Right lobe of liver (tissue), 6 donors: ENCODE measurements at regions not wholly inside any gene's neighbourhood (a gene's known extent, or its start where the extent isn't known, plus 50 kb on each side); places are given as distances from the start of the nearest gene placed in this dataset.

Experiments used
- ATAC-seq, 4 donors: fragments of 200-7000 bp; cut with Tn5 transposase; one replicate each; pipeline ENCODE4 v1.9.1; 2020; ENCODE audit warnings: mild to moderate bottlenecking in 4 of 4, moderate library complexity in 4 of 4
- DNase-seq, 3 donors: peaks; one replicate each; pipeline ENCODE4 v3.0.0-alpha.2; 2020
- H3K27ac ChIP-seq, 3 donors: fragments of 200-600 bp; one replicate each; pipeline ENCODE4 v1.8.0; 2022
- H3K27me3 ChIP-seq, 2 donors: fragments of 200-600 bp; one replicate each; pipeline ENCODE4 v1.8.0; 2022
- H3K36me3 ChIP-seq, 4 donors: fragments of 200-600 bp; sonication (generic) in 1 of 4; one replicate each; pipeline versions ENCODE4 v1.5.1 to v1.8.0; 2017 to 2022; ENCODE audit warnings: control low read depth in 1 of 4
- H3K4me1 ChIP-seq, 4 donors: fragments of 200-600 bp; sonication (generic) in 1 of 4; one replicate each; pipeline versions ENCODE4 v1.5.1 to v1.8.0; 2017 to 2022; ENCODE audit warnings: control low read depth in 1 of 4
- H3K4me3 ChIP-seq, 3 donors: fragments of 200-600 bp; one replicate each; pipeline ENCODE4 v1.8.0; 2022
- H3K9me3 ChIP-seq, 4 donors: fragments of 200-600 bp; sonication (generic) in 1 of 4; one replicate each; pipeline versions ENCODE4 v1.5.1 to v1.8.0; 2017 to 2022; ENCODE audit warnings: control low read depth in 1 of 4
- CTCF ChIP-seq, 4 donors: fragments of 200-600 bp in 3 of 4; fragments of 450-650 bp in 1 of 4; IDR thresholded peaks; one replicate each; pipeline versions ENCODE4 v1.5.1 to v1.8.0; 2016 to 2022; ENCODE audit warnings: antibody characterized with exemption in 4 of 4, mild to moderate bottlenecking in 2 of 4
- POLR2A ChIP-seq: fragments of 450-650 bp; IDR thresholded peaks from one replicate; pipeline ENCODE4 v1.6.1; 2017; ENCODE audit warnings: antibody characterized with exemption, mild to moderate bottlenecking
- WGBS: methylation state at CpG from one replicate; pipeline ENCODE4 v1.1.6; 2018; ENCODE audit warnings: low coverage, low lambda C conversion rate; ENCODE audit not compliant: insufficient coverage; ENCODE audit errors: missing lambda C conversion rate; 5-methylcytosine and 5-hydroxymethylcytosine counted together
- intact Hi-C, 2 donors: fragments of 100-400 bp; cut with DNase I; formaldehyde crosslinking; loops; one replicate each; pipeline versions ENCODE4 v1.11.2 to v1.14.1; 2022
- donor health status: DM: no; HTN: yes; CAD: no.
- donor health status: DM: no; HTN: no; CAD: no.
- donor health status: DM: no; HTN: no; CAD: no.
- donor health status: DM: no; HTN: yes; CAD: no.
- donor health status: DM: no; HTN: yes; CAD: no.

- H3K27me3 ChIP-seq, result no peaks in the 10 kb centered on the region
- ATAC-seq, result no peak
- intact Hi-C loops, result no loop called here
- TF ChIP-seq POLR2A (no peak), CTCF (IDR thresholded peaks at IDR 0.05) (no peak)
- H3K4me3 ChIP-seq, result no peak overlapping the region
- 69% methylated on average over 4 of the region's 4 CpGs for WGBS
- no peaks in the 10 kb centered on the region for H3K9me3 ChIP-seq
- no peaks in the 10 kb centered on the region for H3K4me1 ChIP-seq
- no peak for DNase-seq
- no peak overlapping the region for H3K27ac ChIP-seq
- no peaks in the 10 kb centered on the region for H3K36me3 ChIP-seq
These were observed 719.5 kb downstream of the TLR4 start for GRCh38 chr9:118423721-118424120.

DNA sequence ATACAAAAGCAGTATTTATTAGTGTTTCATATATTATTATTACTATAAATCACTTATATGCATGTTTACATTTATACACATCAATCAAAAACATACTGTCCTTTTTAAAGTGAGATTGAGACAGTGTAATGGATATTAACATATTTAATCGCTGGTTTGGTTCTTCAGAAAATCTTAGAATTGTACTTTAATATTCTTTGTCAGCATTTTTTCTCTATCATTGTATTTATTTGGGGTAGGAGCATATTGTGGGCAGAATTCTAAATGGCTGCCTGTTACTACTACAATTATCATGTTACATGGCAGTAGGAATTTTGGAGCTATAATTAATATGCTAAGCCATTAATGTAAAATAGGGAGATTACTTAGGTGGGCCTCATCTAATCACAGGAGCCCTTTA lies 722.6 kb downstream of the TLR4 start:
- no peaks in the 10 kb centered on the region for H3K9me3 ChIP-seq
- DNase-seq, result no peak
- H3K27me3 ChIP-seq, result no peaks in the 10 kb centered on the region
- H3K27ac ChIP-seq, result no peak overlapping the region
- ATAC-seq, result no peak
- TF ChIP-seq POLR2A, result no peak
- TF ChIP-seq CTCF (IDR thresholded peaks at IDR 0.05), result no peak
- intact Hi-C loops, result no loop called here
- no peaks in the 10 kb centered on the region for H3K4me1 ChIP-seq
- H3K36me3 ChIP-seq, result no peaks in the 10 kb centered on the region
- H3K4me3 ChIP-seq, result no peak overlapping the region
- 65% methylated on average over 1 of the region's 1 CpG for WGBS

- intact Hi-C loops, result no loop called here
- H3K4me3 ChIP-seq, result no peak overlapping the region
- WGBS, result 58% methylated on average over 1 of the region's 1 CpG
- no peaks in the 10 kb centered on the region for H3K4me1 ChIP-seq
- DNase-seq (no peak), ATAC-seq (no peak)
- H3K27ac ChIP-seq, result no peak overlapping the region
- TF ChIP-seq CTCF (IDR thresholded peaks at IDR 0.05), result no peak
- TF ChIP-seq POLR2A, result no peak
- H3K27me3 ChIP-seq, result no peaks in the 10 kb centered on the region
- no peaks in the 10 kb centered on the region for H3K36me3 ChIP-seq
- no peaks in the 10 kb centered on the region for H3K9me3 ChIP-seq
These were observed 734.6 kb downstream of the TLR4 start for GRCh38 chr9:118438810-118439209.

DNA sequence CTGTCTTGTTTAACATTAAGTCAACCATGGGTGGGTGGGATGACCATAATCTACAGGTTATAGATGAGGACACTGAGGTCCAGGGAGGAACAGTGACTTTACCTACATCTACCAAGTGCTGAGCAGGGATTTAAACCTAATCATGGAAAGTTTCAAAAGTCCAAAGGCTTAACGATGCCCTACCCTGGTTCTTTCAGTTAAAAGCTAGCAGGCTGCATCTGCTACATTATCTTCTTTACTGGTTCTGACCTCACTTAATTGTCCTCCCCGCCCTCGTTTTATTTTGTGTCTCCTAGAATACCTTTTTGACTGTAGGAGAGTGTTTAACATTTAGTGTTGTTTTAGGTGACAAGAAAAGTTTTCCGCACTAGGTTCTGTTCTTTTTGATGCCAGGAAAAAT lies 735.2 kb downstream of the TLR4 start:
- H3K4me1 ChIP-seq, result no peaks in the 10 kb centered on the region
- no peak overlapping the region for H3K4me3 ChIP-seq
- H3K36me3 ChIP-seq, result no peaks in the 10 kb centered on the region
- ATAC-seq (no peak), DNase-seq (no peak)
- H3K27me3 ChIP-seq, result no peaks in the 10 kb centered on the region
- intact Hi-C loops, result no loop called here
- TF ChIP-seq CTCF (IDR thresholded peaks at IDR 0.05) (no peak), POLR2A (no peak)
- H3K27ac ChIP-seq, result no peak overlapping the region
- WGBS, result 72% methylated on average over 4 of the region's 4 CpGs
- H3K9me3 ChIP-seq, result no peaks in the 10 kb centered on the region

DNA sequence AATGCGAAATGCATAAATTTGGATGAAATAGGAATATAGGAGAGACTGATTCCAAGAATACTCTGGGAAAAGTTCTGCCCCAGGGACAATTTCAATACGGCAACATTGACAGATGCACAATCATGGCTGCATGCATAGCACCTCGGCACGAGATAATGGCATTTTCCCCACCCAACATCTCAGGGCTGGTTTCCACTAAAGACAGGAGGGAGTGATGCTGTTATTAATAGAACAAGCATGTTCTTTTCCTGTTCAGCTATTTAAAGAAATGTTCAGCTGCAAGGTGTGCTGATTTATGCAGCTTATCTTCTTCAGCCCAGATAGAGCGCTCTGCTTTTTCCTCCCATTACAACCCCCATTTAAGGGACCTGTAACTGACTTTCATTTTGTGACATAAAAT lies 740.2 kb downstream of the TLR4 start:
- intact Hi-C loops, result no loop called here
- Histone ChIP-seq H3K27me3 (no peaks in the 10 kb centered on the region), H3K27ac (no peak overlapping the region), H3K4me1 (no peaks in the 10 kb centered on the region), H3K36me3 (no peaks in the 10 kb centered on the region), H3K9me3 (no peaks in the 10 kb centered on the region), H3K4me3 (no peak overlapping the region)
- WGBS, result 75% methylated on average over 4 of the region's 5 CpGs
- DNase-seq (no peak), ATAC-seq (no peak)
- TF ChIP-seq CTCF (IDR thresholded peaks at IDR 0.05) (no peak), POLR2A (no peak)
